ENCODE measurements at regions not wholly inside any gene's neighbourhood (a gene's known extent, or its start where the extent isn't known, plus 50 kb on each side); places are given as distances from the start of the nearest gene placed in this dataset.
"Not testable (repeated sequence)": the region's sequence is repeated elsewhere in the genome, so short reads cannot be mapped to it uniquely, and the experiment has no call there.

GRCh38 chr6:15775741-15776140 lies 112.9 kb upstream of the DTNBP1 start:
- DNase-seq: no peak

- DNase-seq: no peak
Observed at GRCh38 chr6:15775076-15775634, 112.3 kb upstream of the DTNBP1 start.

- DNase-seq: no peak
Observed at GRCh38 chr6:15773806-15774410, 111.1 kb upstream of the DTNBP1 start.

- DNase-seq: no peak
Observed at GRCh38 chr6:15770347-15771143, 107.7 kb upstream of the DTNBP1 start.

GRCh38 chr6:15769511-15770018 lies 106.7 kb upstream of the DTNBP1 start:
- DNase-seq: peak in 6 of 58 donors; percentile 1 to 9 (median 4)

- no peak for DNase-seq
Observed at GRCh38 chr6:15768999-15769398, 106.2 kb upstream of the DTNBP1 start.

- no peak for DNase-seq
Observed at GRCh38 chr6:15763837-15764236, 101.0 kb upstream of the DTNBP1 start.

- no peak for DNase-seq
Observed at GRCh38 chr6:15763364-15763763, 100.5 kb upstream of the DTNBP1 start.

- DNase-seq: no peak
Observed at GRCh38 chr6:15761045-15761502, 98.2 kb upstream of the DTNBP1 start.

- DNase-seq: no peak
Observed at GRCh38 chr6:15758631-15759215, 95.9 kb upstream of the DTNBP1 start.

- no peak for DNase-seq
Observed at GRCh38 chr6:15755526-15755925, 92.7 kb upstream of the DTNBP1 start.

- no peak for DNase-seq
Observed at GRCh38 chr6:15754706-15755079, 91.9 kb upstream of the DTNBP1 start.

GRCh38 chr6:15754035-15754705 lies 91.3 kb upstream of the DTNBP1 start:
- no peak for DNase-seq

- DNase-seq: no peak
Observed at GRCh38 chr6:15752820-15753219, 90.0 kb upstream of the DTNBP1 start.

- DNase-seq: no peak
Observed at GRCh38 chr6:15751721-15752350, 89.0 kb upstream of the DTNBP1 start.

GRCh38 chr6:15748341-15748740 lies 85.5 kb upstream of the DTNBP1 start:
- DNase-seq: no peak

- no peak for DNase-seq
Observed at GRCh38 chr6:15747354-15747883, 84.6 kb upstream of the DTNBP1 start.

- no peak for DNase-seq
Observed at GRCh38 chr6:15745781-15746180, 83.0 kb upstream of the DTNBP1 start.

- no peak for DNase-seq
Observed at GRCh38 chr6:15744818-15745402, 82.1 kb upstream of the DTNBP1 start.

- not testable (repeated sequence) for DNase-seq
Observed at GRCh38 chr6:15742013-15742412, 79.2 kb upstream of the DTNBP1 start.

All from anterior cingulate cortex (tissue), 58 donors.